Astrocyte of the cerebellum (primary cell): ENCODE measurements at regions not wholly inside any gene's neighbourhood (a gene's known extent, or its start where the extent isn't known, plus 50 kb on each side); places are given as distances from the start of the nearest gene placed in this dataset.
"Not testable (repeated sequence)": the region's sequence is repeated elsewhere in the genome, so short reads cannot be mapped to it uniquely, and the experiment has no call there.

ENCODE experiments used
- DNase-seq: peaks from one replicate; pipeline ENCODE4 v3.0.0-alpha.2; 2011; ENCODE audit warnings: low read depth
- H3K4me3 ChIP-seq: 2 replicates; pipeline ENCODE4 v1.5.1; 2011; ENCODE audit warnings: mild to moderate bottlenecking, low read depth, low read length, moderate library complexity
- CTCF ChIP-seq: IDR thresholded peaks from 2 replicates; pipeline ENCODE4 v1.5.1; 2012; ENCODE audit warnings: low read length, low read depth, moderate library complexity, mild to moderate bottlenecking; ENCODE audit errors: missing control alignments
- in situ Hi-C: cut with HindIII; loops from 2 replicates; pipeline ENCODE4 v1.10.0; 2017; ENCODE audit warnings: low sequenced_read_pairs

GRCh38 chr6:88403486-88403885 is 237.3 kb upstream of the CNR1 start:
- no peak overlapping the region for H3K4me3 ChIP-seq
- in situ Hi-C loops, result no loop called here
- no peak for DNase-seq
- TF ChIP-seq CTCF, result no peak

- DNase-seq, result no peak
- in situ Hi-C loops, result no loop called here
- TF ChIP-seq CTCF, result no peak
- no peak overlapping the region for H3K4me3 ChIP-seq
These were observed 236.8 kb upstream of the CNR1 start for GRCh38 chr6:88402909-88403308.

- H3K4me3 ChIP-seq, DNase-seq, in situ Hi-C loops: not testable (repeated sequence)
These were observed 224.9 kb upstream of the CNR1 start for GRCh38 chr6:88390998-88391397.

GRCh38 chr6:88388589-88388988 is 222.4 kb upstream of the CNR1 start:
- in situ Hi-C loops, result no loop called here
- no peak overlapping the region for H3K4me3 ChIP-seq
- no peak for TF ChIP-seq CTCF
- DNase-seq, result no peak

- no peak for DNase-seq
- H3K4me3 ChIP-seq, result no peak overlapping the region
- in situ Hi-C loops, result no loop called here
- no peak for TF ChIP-seq CTCF
These were observed 220.0 kb upstream of the CNR1 start for GRCh38 chr6:88386167-88386566.

- no peak overlapping the region for H3K4me3 ChIP-seq
- in situ Hi-C loops, result no loop called here
- no peak for DNase-seq
- no peak for TF ChIP-seq CTCF
These were observed 217.0 kb upstream of the CNR1 start for GRCh38 chr6:88383183-88383582.

- DNase-seq, result no peak
- in situ Hi-C loops, result no loop called here
- no peak for TF ChIP-seq CTCF
- no peak overlapping the region for H3K4me3 ChIP-seq
These were observed 215.1 kb upstream of the CNR1 start for GRCh38 chr6:88381289-88381642.
